Activated naive CD4-positive, alpha-beta T cell treated with anti-CD3 and anti-CD28 coated beads, Interleukin-2, amount 10 ng/mL, durations not matched to agents 7 days and 5 days (primary cell): ENCODE measurements at regions not wholly inside any gene's neighbourhood (a gene's known extent, or its start where the extent isn't known, plus 50 kb on each side); places are given as distances from the start of the nearest gene placed in this dataset.
"Not testable (repeated sequence)": the region's sequence is repeated elsewhere in the genome, so short reads cannot be mapped to it uniquely, and the experiment has no call there.

Source experiments
- CTCF ChIA-PET: fragments of 350-600 bp; sonication (Branson Sonifier 250); formaldehyde crosslinking; loops from one replicate; lab custom pipeline; 2021; ENCODE audit warnings: antibody characterized with exemption; lab: Charles Lee
- DNase-seq: peaks from one replicate; pipeline ENCODE4 v3.0.0-alpha.2; 2020
- H3K27ac Mint-ChIP-seq: one replicate; pipeline ENCODE4 v1.8.0; 2021; ENCODE audit warnings: mild to moderate bottlenecking, moderate library complexity, mixed read lengths
- H3K27me3 Mint-ChIP-seq: one replicate; pipeline ENCODE4 v1.8.0; 2021; ENCODE audit warnings: mild to moderate bottlenecking, mixed read lengths
- H3K36me3 Mint-ChIP-seq: one replicate; pipeline ENCODE4 v1.8.0; 2021; ENCODE audit warnings: mixed read lengths
- H3K4me1 Mint-ChIP-seq: one replicate; pipeline ENCODE4 v1.8.0; 2021; ENCODE audit warnings: mixed read lengths
- H3K4me3 Mint-ChIP-seq: one replicate; pipeline ENCODE4 v1.8.0; 2021; ENCODE audit warnings: mild to moderate bottlenecking, moderate library complexity, mixed read lengths
- H3K9me3 Mint-ChIP-seq: one replicate; pipeline ENCODE4 v1.8.0; 2021; ENCODE audit warnings: mixed read lengths

DNA sequence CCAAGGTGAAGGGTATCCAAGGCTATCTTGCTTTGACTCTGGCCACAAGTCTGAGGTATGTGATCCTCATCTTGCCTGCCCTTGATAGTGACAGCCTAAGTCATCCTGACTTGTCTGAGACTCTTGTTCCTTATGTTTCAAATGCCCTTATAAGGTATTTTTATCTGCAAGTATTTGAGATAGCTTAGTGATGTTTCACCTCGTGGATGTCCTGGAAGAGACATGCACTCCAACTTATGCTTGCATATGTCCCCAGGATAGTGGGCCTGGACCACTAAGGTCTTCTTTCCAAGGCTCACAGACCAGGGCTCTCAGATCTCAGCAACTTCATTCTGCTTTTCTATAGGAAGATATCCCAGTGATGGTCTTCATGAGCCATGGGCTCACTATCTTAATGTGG is 120.5 kb upstream of the WDR1 start:
- no peak for DNase-seq
- Mint-ChIP-seq H3K4me1 (no peaks in the 10 kb centered on the region), H3K36me3 (no peaks in the 10 kb centered on the region), H3K27me3 (peaks cover 5% of the 10 kb centered on the region), H3K27ac (no peak overlapping the region), H3K4me3 (no peak overlapping the region), H3K9me3 (no peaks in the 10 kb centered on the region)
- CTCF ChIA-PET = no interaction called here

- Mint-ChIP-seq H3K4me3 (no peak overlapping the region), H3K9me3 (no peaks in the 10 kb centered on the region), H3K36me3 (no peaks in the 10 kb centered on the region), H3K27me3 (peaks cover 5% of the 10 kb centered on the region), H3K4me1 (no peaks in the 10 kb centered on the region), H3K27ac (no peak overlapping the region)
- CTCF ChIA-PET = no interaction called here
- no peak for DNase-seq
These were observed 115.5 kb upstream of the WDR1 start for GRCh38 chr4:10232114-10232513.

DNA sequence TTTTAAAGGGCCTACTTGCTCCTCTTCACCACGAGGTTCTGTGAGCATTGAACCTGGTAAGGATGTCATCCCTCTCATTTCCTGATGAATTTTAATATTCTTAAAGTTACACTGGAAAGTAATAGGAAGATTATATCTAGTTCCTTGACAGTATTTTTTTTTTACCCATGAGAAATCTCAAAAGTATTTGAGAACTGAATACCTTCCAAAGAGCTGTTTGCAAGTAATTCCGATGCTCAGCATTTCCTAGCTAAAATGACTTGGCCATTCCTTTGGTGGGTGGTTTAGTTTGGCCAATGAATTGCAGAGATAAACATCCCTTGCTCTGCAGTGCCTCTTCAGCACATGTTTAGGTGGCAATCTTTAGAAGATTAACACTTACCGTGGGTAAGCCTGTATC is 110.2 kb upstream of the WDR1 start:
- Mint-ChIP-seq H3K9me3 (no peaks in the 10 kb centered on the region), H3K27me3 (no peaks in the 10 kb centered on the region), H3K4me1 (no peaks in the 10 kb centered on the region), H3K4me3 (no peak overlapping the region), H3K27ac (no peak overlapping the region), H3K36me3 (no peaks in the 10 kb centered on the region)
- CTCF ChIA-PET = no interaction called here
- DNase-seq = no peak

- no peaks in the 10 kb centered on the region for H3K36me3 Mint-ChIP-seq
- CTCF ChIA-PET = no interaction called here
- no peak overlapping the region for H3K27ac Mint-ChIP-seq
- H3K4me3 Mint-ChIP-seq = no peak overlapping the region
- no peaks in the 10 kb centered on the region for H3K9me3 Mint-ChIP-seq
- no peaks in the 10 kb centered on the region for H3K27me3 Mint-ChIP-seq
- no peaks in the 10 kb centered on the region for H3K4me1 Mint-ChIP-seq
- no peak for DNase-seq
These were observed 108.5 kb upstream of the WDR1 start for GRCh38 chr4:10225096-10225495.

DNA sequence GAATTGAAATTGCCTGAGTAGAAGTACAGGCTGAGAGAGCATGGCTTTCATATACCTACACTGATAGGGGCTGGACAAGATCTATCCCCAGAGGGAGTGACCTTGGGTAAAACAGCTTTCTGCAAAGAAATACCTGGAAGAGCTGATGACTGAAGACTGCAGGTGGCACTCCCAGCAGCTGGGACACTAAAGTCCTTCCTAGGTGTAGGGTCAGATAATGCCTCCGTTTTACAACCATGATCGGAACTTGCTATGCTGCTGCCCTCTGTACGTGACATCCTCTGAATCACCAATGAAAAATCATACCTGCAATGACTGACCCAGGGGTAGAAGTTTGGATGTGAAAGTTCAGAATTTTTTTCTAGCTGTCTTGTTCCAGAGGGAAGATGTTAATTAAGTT is 107.2 kb upstream of the WDR1 start:
- Mint-ChIP-seq H3K4me3 (no peak overlapping the region), H3K27ac (no peak overlapping the region), H3K27me3 (no peaks in the 10 kb centered on the region), H3K36me3 (no peaks in the 10 kb centered on the region), H3K9me3 (no peaks in the 10 kb centered on the region), H3K4me1 (no peaks in the 10 kb centered on the region)
- CTCF ChIA-PET = no interaction called here
- DNase-seq = no peak

DNA sequence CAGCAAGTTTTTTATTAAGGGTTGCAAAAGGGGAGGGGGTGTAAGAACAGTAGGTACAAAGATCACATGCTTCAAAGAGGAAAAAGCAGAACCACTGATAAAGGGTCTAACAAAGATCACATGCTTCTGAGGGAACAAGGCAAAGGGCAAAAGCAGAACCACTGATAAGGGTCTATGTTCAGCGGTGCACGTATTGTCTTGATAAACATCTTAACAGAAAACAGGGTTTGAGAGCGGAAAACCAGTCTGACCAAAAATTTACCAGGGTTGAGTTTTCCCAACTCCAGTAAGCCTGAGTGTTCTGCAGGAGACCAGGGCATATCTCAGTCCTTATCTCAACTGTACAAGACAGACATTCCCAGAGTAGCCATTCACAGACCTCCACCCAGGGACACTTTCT is 96.9 kb upstream of the WDR1 start:
- H3K4me3 Mint-ChIP-seq, H3K27ac Mint-ChIP-seq, H3K27me3 Mint-ChIP-seq, H3K4me1 Mint-ChIP-seq, CTCF ChIA-PET, H3K36me3 Mint-ChIP-seq, H3K9me3 Mint-ChIP-seq, DNase-seq: not testable (repeated sequence)

- Mint-ChIP-seq H3K36me3 (no peaks in the 10 kb centered on the region), H3K4me3 (no peak overlapping the region), H3K27me3 (no peaks in the 10 kb centered on the region), H3K4me1 (no peaks in the 10 kb centered on the region), H3K9me3 (no peaks in the 10 kb centered on the region), H3K27ac (no peak overlapping the region)
- DNase-seq = no peak
- CTCF ChIA-PET = no interaction called here
These were observed 96.3 kb upstream of the WDR1 start for GRCh38 chr4:10212901-10213300.

DNA sequence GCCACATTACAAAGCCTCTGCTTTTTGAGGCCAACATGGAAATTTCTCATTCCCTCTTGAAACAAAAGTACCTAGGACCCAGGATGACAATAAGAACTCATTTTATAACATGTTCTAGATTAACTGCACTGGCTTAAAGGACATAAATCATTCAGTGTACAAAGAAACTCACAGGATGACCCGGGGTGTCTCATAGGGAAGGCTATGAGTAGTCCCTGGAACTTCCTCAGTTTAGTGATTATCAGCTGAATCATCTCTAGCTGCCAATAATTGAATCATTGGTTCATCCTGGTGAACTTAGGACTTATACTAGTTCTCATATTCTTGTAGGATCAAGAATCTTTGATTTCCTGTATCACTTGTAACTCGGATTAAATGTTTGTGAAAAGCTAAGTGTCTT is 95.8 kb upstream of the WDR1 start:
- H3K27me3 Mint-ChIP-seq = no peaks in the 10 kb centered on the region

DNA sequence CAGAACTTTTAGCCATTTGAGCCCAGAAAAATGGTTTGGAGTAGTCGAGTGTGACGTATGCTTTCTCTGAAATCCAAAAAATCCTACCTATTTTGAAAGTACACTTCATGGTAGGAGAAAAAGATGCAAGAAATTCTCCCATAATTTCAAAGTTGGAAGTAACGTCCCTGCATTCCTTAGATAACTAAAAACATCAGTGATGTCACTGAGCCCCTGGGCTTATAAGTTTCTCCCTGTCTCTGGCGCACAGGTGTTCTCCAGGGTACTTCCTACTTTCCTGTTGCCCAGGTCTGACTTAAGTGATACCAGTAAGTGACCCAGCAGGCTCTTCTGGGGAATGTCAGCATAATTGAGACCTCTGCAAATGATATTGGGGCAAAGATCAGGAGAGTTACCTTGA is 90.5 kb upstream of the WDR1 start:
- H3K4me1 Mint-ChIP-seq = no peaks in the 10 kb centered on the region
- no peaks in the 10 kb centered on the region for H3K27me3 Mint-ChIP-seq
- H3K4me3 Mint-ChIP-seq = no peak overlapping the region
- H3K27ac Mint-ChIP-seq = no peak overlapping the region
- DNase-seq = no peak
- H3K36me3 Mint-ChIP-seq = no peaks in the 10 kb centered on the region
- peaks cover 2% of the 10 kb centered on the region for H3K9me3 Mint-ChIP-seq
- CTCF ChIA-PET = no interaction called here

More for the DNA sequence above, 95.8 kb upstream of the WDR1 start:
- H3K4me3 Mint-ChIP-seq = no peak overlapping the region
- H3K36me3 Mint-ChIP-seq = no peaks in the 10 kb centered on the region
- no peaks in the 10 kb centered on the region for H3K9me3 Mint-ChIP-seq
- H3K4me1 Mint-ChIP-seq = no peaks in the 10 kb centered on the region
- CTCF ChIA-PET = no interaction called here
- H3K27ac Mint-ChIP-seq = no peak overlapping the region
- DNase-seq = no peak

- CTCF ChIA-PET = no interaction called here
- H3K4me3 Mint-ChIP-seq = no peak overlapping the region
- no peaks in the 10 kb centered on the region for H3K4me1 Mint-ChIP-seq
- H3K27ac Mint-ChIP-seq = no peak overlapping the region
- no peaks in the 10 kb centered on the region for H3K36me3 Mint-ChIP-seq
- DNase-seq = no peak
- H3K27me3 Mint-ChIP-seq = no peaks in the 10 kb centered on the region
- peaks cover 2% of the 10 kb centered on the region for H3K9me3 Mint-ChIP-seq
These were observed 88.6 kb upstream of the WDR1 start for GRCh38 chr4:10205223-10205622.

DNA sequence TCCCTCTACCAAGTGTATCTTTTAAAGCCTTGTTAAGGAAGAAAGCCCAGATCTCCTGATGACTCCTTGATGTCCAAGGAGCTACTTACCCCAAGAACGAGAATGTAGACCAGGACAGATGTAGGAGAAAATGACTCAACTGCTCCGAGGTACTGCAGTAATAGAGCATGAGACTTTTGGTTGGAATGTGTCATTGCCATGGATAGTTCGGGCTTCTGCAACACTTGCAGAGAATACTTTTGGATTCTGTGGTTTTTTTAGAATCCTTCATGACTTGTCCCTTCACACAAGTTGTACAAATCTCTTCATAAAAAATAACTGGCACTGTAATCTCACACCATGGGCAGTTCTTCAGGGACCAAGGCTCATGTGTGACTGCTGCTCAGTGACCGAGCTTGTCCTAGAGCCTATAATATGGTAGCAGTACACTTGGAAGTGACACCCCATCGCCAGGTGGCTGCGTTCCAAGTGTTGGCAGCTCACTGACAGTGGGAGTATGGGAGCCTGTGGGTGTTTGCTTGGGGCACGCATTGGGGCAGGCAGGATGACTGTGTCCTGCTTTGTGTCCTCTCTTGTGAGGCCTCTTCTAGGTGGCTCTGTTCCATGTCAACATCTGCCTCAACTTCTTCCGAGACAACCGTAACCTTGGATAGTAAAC is 87.9 kb upstream of the WDR1 start:
- H3K4me3 Mint-ChIP-seq = no peak overlapping the region
- CTCF ChIA-PET = interaction anchor here (0.7 kb wide), 1 partner anchor 1226 kb away, joined by 3 read pairs; no protein-coding TSS in a partner anchor
- DNase-seq = no peak
- no peak overlapping the region for H3K27ac Mint-ChIP-seq
- H3K9me3 Mint-ChIP-seq = peaks cover 2% of the 10 kb centered on the region
- H3K36me3 Mint-ChIP-seq = no peaks in the 10 kb centered on the region
- H3K4me1 Mint-ChIP-seq = no peaks in the 10 kb centered on the region
- no peaks in the 10 kb centered on the region for H3K27me3 Mint-ChIP-seq

GRCh38 chr4:10203851-10204250 is 87.3 kb upstream of the WDR1 start:
- CTCF ChIA-PET = interaction anchor here (0.7 kb wide), 1 partner anchor 1226 kb away, joined by 3 read pairs; no protein-coding TSS in a partner anchor
- H3K27me3 Mint-ChIP-seq = no peaks in the 10 kb centered on the region
- no peak overlapping the region for H3K4me3 Mint-ChIP-seq
- peaks cover 2% of the 10 kb centered on the region for H3K9me3 Mint-ChIP-seq
- H3K4me1 Mint-ChIP-seq = no peaks in the 10 kb centered on the region
- no peaks in the 10 kb centered on the region for H3K36me3 Mint-ChIP-seq
- H3K27ac Mint-ChIP-seq = no peak overlapping the region
- DNase-seq = no peak

DNA sequence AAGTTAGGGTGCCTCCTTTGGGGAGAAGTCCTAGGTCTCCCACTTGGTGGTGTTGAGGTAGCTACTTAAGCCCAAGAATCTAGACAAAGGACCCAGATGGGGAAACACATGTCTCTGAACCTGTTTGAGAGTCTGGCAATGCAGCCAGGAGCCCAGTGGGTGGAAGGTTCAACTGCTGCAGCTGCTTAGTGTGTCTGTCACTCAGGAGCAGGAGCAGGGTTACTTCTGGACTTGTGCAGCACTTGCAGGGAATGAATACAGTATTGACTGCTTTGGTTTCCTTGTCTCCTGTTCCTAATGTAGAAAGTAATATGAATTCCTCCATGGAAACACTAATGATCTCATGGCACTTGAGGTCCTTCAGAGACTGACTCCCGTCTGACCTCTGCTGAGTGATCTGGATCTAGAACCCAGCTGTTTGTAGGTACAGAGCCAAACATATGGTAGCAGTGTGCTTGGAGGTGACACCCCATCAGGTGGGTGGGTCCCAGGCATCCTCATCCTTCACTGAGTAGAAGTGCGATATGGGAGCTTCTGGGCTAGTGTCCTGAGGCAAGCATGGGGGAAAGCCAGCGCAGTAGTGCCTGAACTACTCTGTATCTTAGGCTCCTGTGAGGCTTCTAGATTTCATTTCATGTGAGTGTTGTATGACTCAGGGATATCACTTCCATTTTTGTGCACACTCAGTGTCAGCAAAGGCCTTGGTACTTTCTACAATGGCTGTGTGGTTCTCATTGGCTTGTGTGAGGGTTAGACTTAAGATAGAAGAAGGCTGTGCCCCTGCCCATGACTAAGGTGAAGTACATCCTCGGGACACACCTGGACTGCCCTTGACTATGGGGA is 85.0 kb upstream of the WDR1 start:
- Mint-ChIP-seq H3K4me3 (no peak overlapping the region), H3K27ac (no peak overlapping the region), H3K9me3 (peaks cover 5% of the 10 kb centered on the region), H3K27me3 (no peaks in the 10 kb centered on the region), H3K4me1 (no peaks in the 10 kb centered on the region), H3K36me3 (no peaks in the 10 kb centered on the region)
- CTCF ChIA-PET = no interaction called here
- no peak for DNase-seq

- Mint-ChIP-seq H3K27ac (no peak overlapping the region), H3K4me1 (no peaks in the 10 kb centered on the region), H3K36me3 (no peaks in the 10 kb centered on the region), H3K27me3 (no peaks in the 10 kb centered on the region), H3K9me3 (peaks cover 5% of the 10 kb centered on the region), H3K4me3 (no peak overlapping the region)
- DNase-seq = no peak
- CTCF ChIA-PET = no interaction called here
These were observed 84.3 kb upstream of the WDR1 start for GRCh38 chr4:10200869-10201268.

DNA sequence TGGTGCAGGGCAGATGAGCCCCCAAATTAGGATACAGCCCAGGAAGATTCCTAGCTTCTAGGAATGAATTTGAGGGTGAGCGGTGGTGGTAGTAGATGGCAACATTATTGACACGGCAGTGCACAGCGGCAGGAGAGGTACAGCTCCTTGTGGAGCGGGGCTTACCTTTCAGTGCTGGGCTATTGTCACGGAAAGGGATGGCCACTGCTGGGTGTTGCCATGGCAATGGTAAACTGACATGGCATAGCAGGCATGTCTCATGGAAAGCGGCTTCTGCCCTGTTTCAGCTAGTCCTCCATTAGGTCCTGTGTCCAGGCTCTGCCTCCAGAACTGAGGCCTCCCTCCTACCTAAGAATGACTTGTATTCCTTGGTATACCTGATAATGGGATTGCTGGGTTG is 81.8 kb upstream of the WDR1 start:
- Mint-ChIP-seq H3K4me3 (no peak overlapping the region), H3K36me3 (no peaks in the 10 kb centered on the region), H3K27ac (no peak overlapping the region), H3K27me3 (no peaks in the 10 kb centered on the region), H3K4me1 (no peaks in the 10 kb centered on the region), H3K9me3 (peaks cover 3% of the 10 kb centered on the region)
- CTCF ChIA-PET = no interaction called here
- no peak for DNase-seq
